ENCODE measurements at regions not wholly inside any gene's neighbourhood (a gene's known extent, or its start where the extent isn't known, plus 50 kb on each side); places are given as distances from the start of the nearest gene placed in this dataset.

DNA sequence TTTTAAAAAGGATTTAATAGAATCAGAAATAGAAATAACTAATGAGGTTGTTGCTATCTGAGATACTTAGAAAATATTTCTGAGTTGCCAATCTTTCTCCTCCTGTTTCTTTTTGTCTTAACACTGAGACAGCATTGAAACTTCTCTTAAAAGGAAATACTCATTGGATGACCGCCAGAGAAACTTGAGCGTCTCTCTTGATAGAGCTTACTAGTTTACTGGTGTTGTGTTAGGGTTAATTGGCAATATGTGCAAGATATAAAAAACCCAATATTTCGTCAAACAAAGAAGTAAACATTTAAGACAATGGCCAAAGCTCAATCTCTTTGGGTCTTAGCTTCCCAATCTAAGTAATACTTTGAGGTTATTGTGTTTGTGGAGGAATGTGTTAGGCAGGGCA is 176.4 kb upstream of the CHD1 start:
- TF ChIP-seq, protein P1, sequence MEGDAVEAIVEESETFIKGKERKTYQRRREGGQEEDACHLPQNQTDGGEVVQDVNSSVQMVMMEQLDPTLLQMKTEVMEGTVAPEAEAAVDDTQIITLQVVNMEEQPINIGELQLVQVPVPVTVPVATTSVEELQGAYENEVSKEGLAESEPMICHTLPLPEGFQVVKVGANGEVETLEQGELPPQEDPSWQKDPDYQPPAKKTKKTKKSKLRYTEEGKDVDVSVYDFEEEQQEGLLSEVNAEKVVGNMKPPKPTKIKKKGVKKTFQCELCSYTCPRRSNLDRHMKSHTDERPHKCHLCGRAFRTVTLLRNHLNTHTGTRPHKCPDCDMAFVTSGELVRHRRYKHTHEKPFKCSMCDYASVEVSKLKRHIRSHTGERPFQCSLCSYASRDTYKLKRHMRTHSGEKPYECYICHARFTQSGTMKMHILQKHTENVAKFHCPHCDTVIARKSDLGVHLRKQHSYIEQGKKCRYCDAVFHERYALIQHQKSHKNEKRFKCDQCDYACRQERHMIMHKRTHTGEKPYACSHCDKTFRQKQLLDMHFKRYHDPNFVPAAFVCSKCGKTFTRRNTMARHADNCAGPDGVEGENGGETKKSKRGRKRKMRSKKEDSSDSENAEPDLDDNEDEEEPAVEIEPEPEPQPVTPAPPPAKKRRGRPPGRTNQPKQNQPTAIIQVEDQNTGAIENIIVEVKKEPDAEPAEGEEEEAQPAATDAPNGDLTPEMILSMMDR (conservative IDR thresholded peaks at IDR 0.05 in 1 of 2, IDR thresholded peaks at IDR 0.05 in 1 of 2; ENCODE audit: low read depth in 1 of 2, low read length in 2 of 2): no peak
- TF ChIP-seq EZH2 (IDR thresholded peaks at IDR 0.05; ENCODE audit: low read length, missing control alignments): no peak

Data from fibroblast of lung (primary cell).